OCI-LY7 (cell line): ENCODE measurements at regions not wholly inside any gene's neighbourhood (a gene's known extent, or its start where the extent isn't known, plus 50 kb on each side); places are given as distances from the start of the nearest gene placed in this dataset.

Source experiments
- BruUV-seq: library from RNA; stranded (reverse); fragments of 400-500 nt; replicated peaks from 2 replicates; lab custom pipeline; 2021; lab: Mats Ljungman, UMichigan
- CTCF ChIA-PET: fragments of 300-600 bp; sonication (Branson Sonifier 250); formaldehyde crosslinking; loops from one replicate; lab custom pipeline; 2022; ENCODE audit warnings: antibody characterized with exemption; ENCODE audit not compliant: unreplicated experiment; lab: Charles Lee
- POLR2A ChIA-PET: fragments of 300-600 bp; sonication (Branson Sonifier 250); formaldehyde crosslinking; loops from one replicate; lab custom pipeline; 2022; ENCODE audit warnings: antibody characterized with exemption; lab: Charles Lee
- DNase-seq: peaks from one replicate; pipeline ENCODE4 v3.0.0-alpha.2; 2015; ENCODE audit warnings: low spot score
- H2AFZ ChIP-seq: fragments of 200-600 bp; sonication (generic), shearing (Covaris generic); 2 replicates; pipeline ENCODE4 v1.6.1; 2014; ENCODE audit warnings: mild to moderate bottlenecking, antibody characterized with exemption, low read length, moderate library complexity
- H3K27ac ChIP-seq: fragments of 200-600 bp; sonication (generic); 2 replicates; pipeline ENCODE4 v1.5.1; 2014; ENCODE audit warnings: mixed run types, low read depth, mild to moderate bottlenecking, moderate library complexity, low read length, inconsistent platforms; ENCODE audit not compliant: poor library complexity, severe bottlenecking
- H3K36me3 ChIP-seq: fragments of 200-600 bp; sonication (generic); 2 replicates; pipeline ENCODE4 v1.6.1; 2014; ENCODE audit warnings: mild to moderate bottlenecking, antibody characterized with exemption, low read length, moderate library complexity, mixed read lengths; ENCODE audit not compliant: insufficient read depth
- H3K4me1 ChIP-seq: fragments of 200-600 bp; sonication (generic); 2 replicates; pipeline ENCODE4 v1.5.1; 2014; ENCODE audit warnings: mild to moderate bottlenecking, low read length; ENCODE audit not compliant: insufficient read depth, poor library complexity, severe bottlenecking
- H3K4me2 ChIP-seq: fragments of 200-600 bp; sonication (generic); 2 replicates; pipeline ENCODE4 v1.6.1; 2014; ENCODE audit warnings: mild to moderate bottlenecking, low read length
- H3K4me3 ChIP-seq: fragments of 200-600 bp; sonication (generic); 2 replicates; pipeline ENCODE4 v1.5.1; 2014; ENCODE audit warnings: mild to moderate bottlenecking, low read depth, low read length; ENCODE audit not compliant: poor library complexity, severe bottlenecking
- H3K79me2 ChIP-seq: fragments of 200-600 bp; sonication (generic); 2 replicates; pipeline ENCODE4 v1.6.1; 2016; ENCODE audit warnings: low read depth, mild to moderate bottlenecking, low read length, moderate library complexity, mixed read lengths; ENCODE audit not compliant: insufficient read depth
- H3K9me2 ChIP-seq: fragments of 200-600 bp; sonication (generic); 2 replicates; pipeline ENCODE4 v1.6.1; 2016; ENCODE audit warnings: mild to moderate bottlenecking, low read length, mixed read lengths; ENCODE audit not compliant: insufficient read depth
- H3K9me3 ChIP-seq: fragments of 200-600 bp; sonication (generic); 2 replicates; pipeline ENCODE4 v1.6.1; 2014; ENCODE audit warnings: mild to moderate bottlenecking, mixed run types, low read length, mixed read lengths
- H4K20me1 ChIP-seq: fragments of 200-600 bp; sonication (generic); 2 replicates; pipeline ENCODE4 v1.6.1; 2014; ENCODE audit warnings: mild to moderate bottlenecking, antibody characterized with exemption, low read length, moderate library complexity, mixed read lengths; ENCODE audit not compliant: insufficient read depth
- EZH2phosphoT487 ChIP-seq: fragments of 200-600 bp; sonication (generic); IDR thresholded peaks from 2 replicates; pipeline ENCODE4 v1.6.1; 2018; ENCODE audit warnings: low read depth, borderline replicate concordance, mild to moderate bottlenecking, mixed run types, antibody characterized with exemption, low read length, moderate library complexity, mixed read lengths
- intact Hi-C: fragments of 100-400 bp; cut with micrococcal nuclease; formaldehyde crosslinking; loops from one replicate; pipeline ENCODE4 v1.10.0; 2022; ENCODE audit not compliant: unreplicated experiment
- TF ChIP-seq, protein P1 (sequence below): fragments of 200-600 bp; sonication (generic); conservative IDR thresholded peaks from 2 replicates; pipeline ENCODE4 v1.5.1; 2014; ENCODE audit warnings: mild to moderate bottlenecking, antibody characterized with exemption, low read length, moderate library complexity, mixed read lengths

DNA sequence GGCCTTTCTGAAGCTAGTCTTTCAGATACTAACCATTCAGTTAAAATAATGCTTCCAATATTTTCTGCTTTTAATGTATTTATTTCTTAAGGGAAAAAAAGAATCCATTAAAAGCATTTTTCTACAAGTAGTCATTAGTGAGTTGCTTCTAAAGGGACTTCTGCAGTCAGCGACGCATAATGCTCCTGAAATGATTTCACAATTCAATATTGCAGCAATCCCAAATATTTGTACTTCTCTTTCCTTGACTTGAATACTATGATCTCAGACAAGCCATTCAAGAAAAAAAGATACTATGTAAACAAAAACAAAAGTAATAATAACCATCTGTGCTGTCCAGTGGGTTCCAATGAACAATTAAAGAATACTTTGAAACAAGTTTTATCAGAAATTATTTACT lies 681.0 kb downstream of the DIPK2A start:
- Histone ChIP-seq H4K20me1 (no peaks in the 10 kb centered on the region), H3K36me3 (no peaks in the 10 kb centered on the region), H3K79me2 (no peaks in the 10 kb centered on the region), H2AFZ (no peak overlapping the region), H3K4me2 (no peak overlapping the region), H3K27ac (no peak overlapping the region), H3K9me3 (no peaks in the 10 kb centered on the region), H3K9me2 (no peaks in the 10 kb centered on the region), H3K4me1 (no peaks in the 10 kb centered on the region), H3K4me3 (no peak overlapping the region)
- ChIA-PET POLR2A (interaction anchor here (1.0 kb wide), 1 partner anchor 18 kb away, joined by 3 read pairs; no protein-coding TSS in a partner anchor), CTCF (no interaction called here)
- no peak for TF ChIP-seq EZH2phosphoT487
- TF ChIP-seq, protein P1, sequence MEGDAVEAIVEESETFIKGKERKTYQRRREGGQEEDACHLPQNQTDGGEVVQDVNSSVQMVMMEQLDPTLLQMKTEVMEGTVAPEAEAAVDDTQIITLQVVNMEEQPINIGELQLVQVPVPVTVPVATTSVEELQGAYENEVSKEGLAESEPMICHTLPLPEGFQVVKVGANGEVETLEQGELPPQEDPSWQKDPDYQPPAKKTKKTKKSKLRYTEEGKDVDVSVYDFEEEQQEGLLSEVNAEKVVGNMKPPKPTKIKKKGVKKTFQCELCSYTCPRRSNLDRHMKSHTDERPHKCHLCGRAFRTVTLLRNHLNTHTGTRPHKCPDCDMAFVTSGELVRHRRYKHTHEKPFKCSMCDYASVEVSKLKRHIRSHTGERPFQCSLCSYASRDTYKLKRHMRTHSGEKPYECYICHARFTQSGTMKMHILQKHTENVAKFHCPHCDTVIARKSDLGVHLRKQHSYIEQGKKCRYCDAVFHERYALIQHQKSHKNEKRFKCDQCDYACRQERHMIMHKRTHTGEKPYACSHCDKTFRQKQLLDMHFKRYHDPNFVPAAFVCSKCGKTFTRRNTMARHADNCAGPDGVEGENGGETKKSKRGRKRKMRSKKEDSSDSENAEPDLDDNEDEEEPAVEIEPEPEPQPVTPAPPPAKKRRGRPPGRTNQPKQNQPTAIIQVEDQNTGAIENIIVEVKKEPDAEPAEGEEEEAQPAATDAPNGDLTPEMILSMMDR, result no peak
- intact Hi-C loops, result no loop called here
- no peak for DNase-seq
- no TSS peak for BruUV-seq

DNA sequence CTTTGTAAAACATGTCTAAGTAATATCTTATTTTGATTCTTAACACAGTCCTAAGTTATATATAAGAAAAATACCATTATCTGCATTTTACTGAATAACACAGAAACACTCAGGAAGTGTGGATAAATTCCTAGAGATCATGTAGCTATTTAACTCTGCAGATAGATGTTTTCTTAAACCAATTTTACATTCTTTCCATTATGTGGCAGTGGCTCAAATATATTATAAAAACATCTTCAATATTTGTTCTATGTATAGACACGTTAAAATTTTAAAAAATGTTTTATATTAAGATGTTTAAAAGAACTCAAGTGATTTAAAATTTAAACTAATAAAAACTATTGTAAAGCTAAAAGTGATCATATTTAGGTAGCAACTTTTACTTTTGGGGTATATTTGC lies 683.8 kb downstream of the DIPK2A start:
- Histone ChIP-seq H3K4me3 (no peak overlapping the region), H3K4me1 (no peaks in the 10 kb centered on the region), H3K27ac (no peak overlapping the region), H3K36me3 (no peaks in the 10 kb centered on the region), H4K20me1 (no peaks in the 10 kb centered on the region), H3K9me2 (no peaks in the 10 kb centered on the region), H3K9me3 (no peaks in the 10 kb centered on the region), H3K4me2 (no peak overlapping the region), H2AFZ (no peak overlapping the region), H3K79me2 (no peaks in the 10 kb centered on the region)
- POLR2A ChIA-PET, result interaction anchor here (0.7 to 0.8 kb wide), 2 partner anchors 548 to 1025 kb away, joined by 3 read pairs; no protein-coding TSS in a partner anchor
- intact Hi-C loops, result no loop called here
- BruUV-seq, result no TSS peak
- no peak for DNase-seq
- CTCF ChIA-PET, result no interaction called here
- no peak for TF ChIP-seq EZH2phosphoT487
- TF ChIP-seq, protein P1, result no peak

DNA sequence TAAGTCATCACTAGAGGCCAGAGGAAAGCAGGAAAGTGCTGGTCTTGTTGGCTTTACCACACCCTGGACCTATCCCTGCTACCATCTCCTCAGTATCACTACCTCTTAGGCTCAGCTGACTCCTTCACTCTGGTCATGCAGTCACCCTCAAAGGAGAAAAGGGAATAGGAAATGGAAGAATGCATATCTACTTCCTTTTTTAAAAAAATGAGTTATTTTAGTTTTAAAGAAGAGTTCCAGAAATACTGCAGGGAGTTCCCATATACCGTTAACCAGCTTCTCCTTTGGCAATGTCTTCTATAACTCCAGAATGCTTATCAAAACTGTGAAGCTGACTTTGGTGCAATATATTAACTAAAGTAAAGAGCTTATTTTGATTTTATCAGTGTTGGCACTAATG lies 688.6 kb downstream of the DIPK2A start:
- no TSS peak for BruUV-seq
- POLR2A ChIA-PET, result no interaction called here
- intact Hi-C loops, result no loop called here

More for the DNA sequence above, 688.6 kb downstream of the DIPK2A start:
- Histone ChIP-seq H3K4me3 (no peak overlapping the region), H3K4me1 (no peaks in the 10 kb centered on the region), H3K9me3 (no peaks in the 10 kb centered on the region), H2AFZ (no peak overlapping the region), H4K20me1 (no peaks in the 10 kb centered on the region), H3K36me3 (no peaks in the 10 kb centered on the region), H3K9me2 (no peaks in the 10 kb centered on the region), H3K4me2 (no peak overlapping the region), H3K79me2 (no peaks in the 10 kb centered on the region), H3K27ac (no peak overlapping the region)
- DNase-seq, result no peak
- CTCF ChIA-PET, result no interaction called here
- TF ChIP-seq, protein P1, result no peak
- no peak for TF ChIP-seq EZH2phosphoT487
